GM21528 (cell line): ENCODE measurements at regions not wholly inside any gene's neighbourhood (a gene's known extent, or its start where the extent isn't known, plus 50 kb on each side); places are given as distances from the start of the nearest gene placed in this dataset.
"Not testable (repeated sequence)": the region's sequence is repeated elsewhere in the genome, so short reads cannot be mapped to it uniquely, and the experiment has no call there.

Experiments
- ATAC-seq: cut with Tn5 transposase; IDR thresholded peaks from one replicate; pipeline ENCODE4 v1.9.1; 2021; ENCODE audit warnings: mild to moderate bottlenecking, moderate library complexity; ENCODE audit not compliant: unreplicated experiment, low FRiP score

DNA sequence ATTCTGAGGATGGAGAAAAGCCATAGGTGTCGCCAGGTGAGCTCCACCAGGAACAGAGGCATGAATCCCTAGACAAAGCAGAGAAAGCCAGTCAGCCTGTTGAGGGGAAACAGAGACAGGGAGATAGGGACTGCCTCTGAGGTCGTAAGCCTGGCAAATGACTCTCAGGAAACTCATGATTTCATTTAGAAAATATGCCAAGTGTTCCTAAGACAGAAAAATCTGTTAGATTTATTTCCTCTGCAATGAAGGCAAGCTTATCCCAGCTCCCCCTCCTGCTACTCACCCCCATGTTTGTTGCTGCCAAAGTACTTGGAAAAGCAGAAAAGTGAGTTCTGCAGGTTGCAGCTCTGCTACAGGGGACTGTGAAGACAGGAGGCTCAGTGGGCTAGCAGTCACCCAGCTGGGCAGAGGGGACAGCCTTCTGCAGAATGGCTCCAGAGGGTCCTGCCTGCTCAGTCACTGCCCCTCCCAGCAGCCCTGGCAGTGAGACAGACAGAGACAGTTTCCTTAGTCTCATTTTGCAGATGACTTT lies 184.3 kb downstream of the ADRA2A start:
- ATAC-seq, result no peak

DNA sequence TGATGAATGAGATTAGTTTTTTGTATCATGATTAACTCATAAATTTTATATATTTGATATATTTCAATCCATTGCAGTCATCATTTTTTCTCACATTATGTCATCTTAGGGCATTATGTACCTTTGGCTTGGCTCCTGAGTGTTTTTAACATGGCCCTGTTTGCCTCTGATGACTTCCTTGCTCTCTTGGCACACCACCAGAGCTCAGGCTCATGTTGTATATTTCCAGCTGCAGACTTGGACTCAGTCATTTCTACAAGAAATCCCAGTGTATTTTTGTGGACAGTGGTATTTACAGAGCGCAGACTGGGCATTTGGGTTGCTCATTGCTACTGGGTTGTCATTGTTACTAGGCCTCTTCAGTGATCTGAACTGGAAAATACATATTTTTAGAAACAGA lies 188.5 kb downstream of the ADRA2A start:
- ATAC-seq, result no peak

GRCh38 chr10:111266165-111266564 lies 189.3 kb downstream of the ADRA2A start:
- ATAC-seq, result no peak

GRCh38 chr10:111267673-111268072 lies 190.8 kb downstream of the ADRA2A start:
- ATAC-seq, result no peak

DNA sequence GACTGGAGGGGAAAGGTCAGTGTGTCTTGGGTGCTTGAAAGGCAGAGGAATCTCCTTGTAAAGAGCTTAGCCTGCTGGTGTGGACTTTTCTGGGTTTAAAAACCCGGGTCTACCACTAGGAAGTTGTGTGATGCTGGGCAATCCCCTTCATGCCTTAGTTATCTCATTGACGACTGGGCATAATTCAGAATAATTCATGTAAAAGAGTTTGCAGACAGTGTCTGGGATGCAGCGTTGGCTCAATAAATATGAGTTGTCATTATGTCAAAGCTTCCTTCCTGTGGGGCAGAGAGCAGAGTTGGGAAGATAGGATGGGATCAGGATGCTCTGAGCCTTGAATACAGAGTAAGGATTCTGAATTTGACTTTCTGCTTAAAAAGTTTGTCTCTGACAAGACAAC lies 196.4 kb downstream of the ADRA2A start:
- ATAC-seq, result no peak

GRCh38 chr10:111273635-111274034 lies 196.8 kb downstream of the ADRA2A start:
- no peak for ATAC-seq

DNA sequence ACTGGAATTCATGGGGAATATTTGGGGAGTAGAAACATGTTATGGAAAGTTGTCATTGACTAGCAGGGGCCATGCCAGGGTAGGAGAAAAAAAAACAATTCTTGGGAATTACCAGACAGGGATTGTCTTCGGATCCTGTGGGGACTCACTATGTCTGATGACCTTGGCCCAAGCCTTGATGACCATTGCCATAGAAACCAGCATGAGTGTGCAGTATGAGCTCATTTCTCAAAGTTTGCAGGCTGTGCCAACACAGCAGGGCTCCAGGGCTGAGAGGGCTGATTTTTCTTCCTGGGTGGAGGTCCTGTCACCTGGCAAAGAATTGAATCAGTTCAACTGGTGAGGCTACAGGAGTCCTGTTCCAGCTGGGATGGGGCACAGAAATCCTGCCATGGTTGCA lies 198.3 kb downstream of the ADRA2A start:
- no peak for ATAC-seq

DNA sequence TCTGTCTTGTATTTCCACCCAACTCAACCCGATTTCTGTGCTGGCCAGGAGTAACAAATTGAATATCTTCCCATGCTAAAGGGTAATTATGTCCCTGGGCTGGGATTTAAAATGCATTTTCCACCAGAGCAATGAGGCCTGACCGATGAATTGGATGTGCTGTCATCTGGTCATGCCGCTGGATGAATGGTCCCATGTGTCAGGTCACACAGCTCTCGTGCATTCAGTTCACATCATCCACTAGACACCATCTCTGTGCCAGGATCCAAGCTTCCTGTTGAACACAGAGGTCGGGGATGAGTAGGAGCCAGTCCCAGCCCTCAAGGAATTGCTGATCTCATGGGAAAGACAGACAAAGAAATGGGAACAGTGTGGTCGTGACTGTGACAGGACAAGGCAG lies 200.8 kb downstream of the ADRA2A start:
- ATAC-seq, result no peak

- no peak for ATAC-seq
These were observed 201.4 kb downstream of the ADRA2A start for GRCh38 chr10:111278266-111278665.

DNA sequence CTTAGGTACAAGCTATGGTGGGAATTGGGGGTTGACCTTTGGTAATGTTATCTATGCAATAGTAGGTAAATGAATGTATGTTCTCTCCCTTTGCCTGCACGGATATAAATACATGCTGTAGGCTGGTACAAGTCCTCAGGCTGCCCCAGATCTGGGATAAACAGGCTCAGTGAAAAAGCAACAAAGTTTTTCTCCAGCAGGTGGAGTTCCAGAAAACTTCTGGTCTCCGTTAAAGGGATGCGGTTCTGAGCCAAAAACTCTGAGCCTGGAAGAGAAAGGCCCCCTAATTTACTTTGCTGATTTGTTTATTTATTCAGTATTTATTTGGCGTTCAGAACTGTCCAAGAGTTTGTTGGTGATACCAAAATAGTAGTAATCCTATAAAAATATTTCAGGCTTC lies 204.7 kb downstream of the ADRA2A start:
- ATAC-seq, result no peak

GRCh38 chr10:111289461-111289860 lies 212.6 kb downstream of the ADRA2A start:
- no peak for ATAC-seq

DNA sequence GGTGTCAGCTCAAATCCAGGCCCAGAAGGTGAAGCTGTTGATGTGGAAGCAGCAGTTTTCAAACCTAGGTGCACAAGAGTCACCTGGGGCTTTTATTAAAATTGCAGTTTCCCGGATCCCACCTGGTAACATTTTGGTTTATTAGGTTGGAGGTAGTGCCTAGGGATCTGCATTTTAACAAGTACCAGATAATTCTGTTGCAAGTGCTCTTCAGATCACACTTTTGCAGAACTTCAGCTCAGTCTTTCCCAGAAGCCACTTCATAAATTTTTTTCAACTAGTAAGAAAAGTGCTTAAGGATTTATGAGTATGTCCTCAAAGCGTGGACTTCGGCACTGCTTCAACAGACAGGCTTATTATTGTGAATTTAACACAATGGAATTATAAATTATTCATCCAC lies 213.8 kb downstream of the ADRA2A start:
- no peak for ATAC-seq

- ATAC-seq, result no peak
These were observed 219.0 kb downstream of the ADRA2A start for GRCh38 chr10:111295788-111296187.

DNA sequence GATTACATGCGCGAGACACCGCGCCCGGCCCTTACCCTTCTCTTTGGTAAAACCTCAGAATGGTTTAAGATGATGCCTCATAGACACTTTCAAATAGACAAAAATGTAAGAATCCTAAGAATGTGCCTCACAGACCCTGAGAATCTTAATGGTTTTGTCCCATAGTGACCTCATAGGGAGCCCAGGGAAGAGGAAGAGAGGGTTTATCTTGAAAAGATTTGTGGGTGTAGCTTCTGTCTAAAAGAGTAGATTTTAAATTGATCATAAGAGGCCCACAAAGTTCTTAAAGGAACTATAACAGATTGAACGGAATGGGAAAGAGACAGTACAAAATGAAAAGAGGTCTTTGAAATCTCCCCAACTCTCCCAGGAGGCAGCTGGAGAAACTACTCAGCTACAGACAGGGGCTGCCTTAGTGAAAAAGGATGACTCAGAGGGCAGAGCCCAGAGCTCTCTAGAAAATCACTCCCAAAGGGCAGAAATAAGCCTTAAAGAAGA lies 220.6 kb downstream of the ADRA2A start:
- ATAC-seq, result no peak

GRCh38 chr10:111298031-111298430 lies 221.2 kb downstream of the ADRA2A start:
- no peak for ATAC-seq

- ATAC-seq, result no peak
These were observed 222.2 kb downstream of the ADRA2A start for GRCh38 chr10:111299037-111299436.

DNA sequence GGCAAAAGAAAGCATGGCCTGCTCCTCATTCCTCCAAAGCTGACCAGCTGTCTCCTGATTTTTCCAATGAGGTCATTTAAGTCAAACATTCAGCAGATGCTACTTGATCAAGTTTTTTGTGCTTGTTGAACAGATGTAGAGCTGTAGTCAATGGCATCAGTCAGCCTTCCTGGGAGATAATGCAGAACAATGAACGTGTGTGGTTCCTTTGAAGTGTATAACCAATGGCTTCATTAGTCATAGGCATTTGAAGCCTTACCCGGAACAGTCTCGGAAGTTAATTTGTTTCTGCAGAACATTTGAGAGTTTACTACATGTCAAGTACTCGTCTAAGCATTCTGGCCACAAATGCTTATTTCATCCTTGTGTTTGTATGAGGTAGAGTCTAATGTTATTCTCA lies 227.1 kb downstream of the ADRA2A start:
- ATAC-seq, result no peak

- no peak for ATAC-seq
These were observed 239.9 kb downstream of the ADRA2A start for GRCh38 chr10:111316722-111317212.

DNA sequence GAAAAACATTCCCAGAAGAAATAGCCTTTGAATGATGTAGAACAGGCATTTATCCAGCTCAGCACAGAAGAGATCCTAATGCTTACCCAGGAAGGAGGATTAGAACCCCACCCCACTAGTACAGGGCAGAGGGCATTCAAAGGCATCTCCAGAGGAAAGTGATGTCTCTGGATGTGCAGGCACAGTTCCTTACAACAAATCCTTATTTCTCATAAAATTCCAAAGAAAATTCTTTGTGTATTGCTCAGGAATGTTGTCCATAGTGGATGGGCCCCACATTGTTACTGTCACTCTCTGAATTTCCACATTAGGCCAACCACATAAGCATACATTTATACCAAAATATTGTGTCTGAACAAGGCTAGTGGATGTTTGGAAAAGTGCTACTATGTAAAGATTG lies 243.0 kb downstream of the ADRA2A start:
- ATAC-seq, result no peak

GRCh38 chr10:111323389-111323966 lies 246.6 kb downstream of the ADRA2A start:
- no peak for ATAC-seq

DNA sequence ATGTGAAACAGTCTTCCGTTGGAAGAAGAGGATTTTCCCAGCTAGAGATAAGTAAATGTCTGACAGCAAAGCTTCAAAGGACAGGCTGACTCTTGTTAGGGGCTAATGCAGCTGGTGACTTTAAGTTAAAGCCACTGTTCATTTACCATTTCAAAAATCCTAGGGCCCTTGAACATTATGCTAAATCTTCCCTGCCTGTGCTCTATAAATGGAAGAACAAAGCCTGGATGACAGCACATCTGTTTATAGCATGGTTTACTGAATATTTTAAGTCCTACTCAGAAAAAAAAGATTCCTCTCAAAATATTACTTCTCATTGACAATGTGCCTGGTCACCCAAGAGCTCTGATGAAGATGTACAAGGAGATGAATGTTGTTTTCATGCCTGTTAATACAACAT lies 255.3 kb downstream of the ADRA2A start:
- not testable (repeated sequence) for ATAC-seq

DNA sequence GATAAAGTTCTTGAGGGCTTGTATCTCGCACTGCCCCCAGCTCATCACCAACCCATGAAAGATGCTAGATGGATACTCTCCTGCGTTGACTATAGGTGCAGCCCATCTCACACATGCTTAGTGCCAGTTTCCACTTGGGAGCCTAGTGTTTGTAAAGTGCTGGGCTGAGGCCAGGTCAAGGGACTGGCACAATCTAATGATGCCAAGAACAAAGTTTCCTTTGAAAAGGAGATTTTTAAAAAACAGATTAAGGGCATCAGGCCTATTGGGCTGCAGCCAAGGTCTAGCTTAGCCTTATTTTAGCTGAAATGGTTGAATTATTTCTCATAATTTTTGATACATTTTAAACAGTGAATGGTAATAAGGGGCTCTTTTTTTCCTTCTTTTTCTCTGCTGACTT lies 259.0 kb downstream of the ADRA2A start:
- ATAC-seq, result no peak
